Spleen (tissue), 7 donors: ENCODE measurements at regions not wholly inside any gene's neighbourhood (a gene's known extent, or its start where the extent isn't known, plus 50 kb on each side); places are given as distances from the start of the nearest gene placed in this dataset.

Source experiments
- POLR2AphosphoS5 ChIP-seq, 3 donors: sonication (generic); formaldehyde crosslinking; IDR thresholded peaks; one replicate each; pipeline ENCODE4 v1.5.1; 2017; ENCODE audit warnings: antibody characterized with exemption in 3 of 3
- TF ChIP-seq, protein P1 (sequence below), 11 experiments: fragments of 200-600 bp in 7 of 11; fragments of 450-650 bp in 4 of 11; sonication (generic) in 4 of 11; IDR thresholded peaks in 8 of 11; conservative IDR thresholded peaks in 3 of 11; 1 replicate in 7 of 11; 2 replicates in 4 of 11; pipeline versions ENCODE4 v1.4.0 to v1.8.0; 2016 to 2021; ENCODE audit warnings: antibody characterized with exemption in 11 of 11, inconsistent platforms in 4 of 11, mild to moderate bottlenecking in 1 of 11
- donor health status: DM: no; HTN: no; CAD: no; lungs with moderate emphysema.
- donor health status: DM: no; HTN: no; CAD: no.
- donor health status: DM: no; HTN: no; CAD: no.

DNA sequence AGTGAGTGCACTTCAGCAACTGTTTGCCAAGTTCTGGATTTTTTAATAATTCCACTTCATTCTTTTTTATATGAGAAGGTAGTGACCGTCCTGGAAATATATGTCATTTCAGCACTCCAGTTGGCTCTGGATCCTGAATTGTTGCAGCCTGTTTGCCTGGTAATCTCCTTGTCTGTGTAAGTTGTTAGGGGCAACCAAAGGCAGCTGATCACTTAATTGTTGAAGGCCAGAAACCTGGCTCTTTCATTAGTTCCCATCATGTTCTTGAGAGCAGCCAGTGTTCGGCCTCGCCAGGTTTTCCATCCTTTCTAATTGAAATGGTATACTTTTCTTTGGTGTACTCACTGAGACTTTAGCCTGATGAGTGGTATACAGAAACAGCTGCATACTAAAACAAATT, 168.6 kb downstream of the SOX2 start:
- TF ChIP-seq, protein P1, sequence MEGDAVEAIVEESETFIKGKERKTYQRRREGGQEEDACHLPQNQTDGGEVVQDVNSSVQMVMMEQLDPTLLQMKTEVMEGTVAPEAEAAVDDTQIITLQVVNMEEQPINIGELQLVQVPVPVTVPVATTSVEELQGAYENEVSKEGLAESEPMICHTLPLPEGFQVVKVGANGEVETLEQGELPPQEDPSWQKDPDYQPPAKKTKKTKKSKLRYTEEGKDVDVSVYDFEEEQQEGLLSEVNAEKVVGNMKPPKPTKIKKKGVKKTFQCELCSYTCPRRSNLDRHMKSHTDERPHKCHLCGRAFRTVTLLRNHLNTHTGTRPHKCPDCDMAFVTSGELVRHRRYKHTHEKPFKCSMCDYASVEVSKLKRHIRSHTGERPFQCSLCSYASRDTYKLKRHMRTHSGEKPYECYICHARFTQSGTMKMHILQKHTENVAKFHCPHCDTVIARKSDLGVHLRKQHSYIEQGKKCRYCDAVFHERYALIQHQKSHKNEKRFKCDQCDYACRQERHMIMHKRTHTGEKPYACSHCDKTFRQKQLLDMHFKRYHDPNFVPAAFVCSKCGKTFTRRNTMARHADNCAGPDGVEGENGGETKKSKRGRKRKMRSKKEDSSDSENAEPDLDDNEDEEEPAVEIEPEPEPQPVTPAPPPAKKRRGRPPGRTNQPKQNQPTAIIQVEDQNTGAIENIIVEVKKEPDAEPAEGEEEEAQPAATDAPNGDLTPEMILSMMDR (IDR thresholded peaks at IDR 0.05 in 8 of 11, conservative IDR thresholded peaks at IDR 0.05 in 3 of 11) = no peak
- TF ChIP-seq POLR2AphosphoS5 (IDR thresholded peaks at IDR 0.05) = no peak
